NOMO-1 treated with dmso at 0.1 percent for 144 hours (cell line): ENCODE measurements at regions not wholly inside any gene's neighbourhood (a gene's known extent, or its start where the extent isn't known, plus 50 kb on each side); places are given as distances from the start of the nearest gene placed in this dataset.

Source experiments
- DNase-seq: peaks from one replicate; lab custom pipeline; 2025; ENCODE audit not compliant: unreplicated experiment; lab: John Stamatoyannopoulos, UW

GRCh38 chr2:150020937-150021673 is 433.5 kb upstream of the MMADHC start:
- DNase-seq = no peak

DNA sequence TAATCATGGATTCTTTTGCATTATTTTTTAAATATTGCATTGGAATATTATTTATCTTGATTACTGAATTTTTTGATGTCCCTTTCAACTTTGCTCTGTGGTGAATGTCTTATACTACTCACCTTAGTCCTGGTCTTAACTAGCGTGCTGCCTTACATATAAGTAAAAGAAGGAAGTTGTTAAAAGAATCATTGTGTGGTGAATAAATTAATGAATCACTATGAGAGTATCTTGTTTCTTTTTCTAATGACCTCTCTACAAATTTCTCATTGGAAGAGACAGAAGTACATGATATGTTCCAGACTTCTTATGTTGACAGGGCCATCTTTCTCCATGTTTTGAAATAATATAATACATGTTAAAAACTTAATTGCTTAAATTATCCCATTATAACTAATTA is 432.6 kb upstream of the MMADHC start:
- DNase-seq = no peak

DNA sequence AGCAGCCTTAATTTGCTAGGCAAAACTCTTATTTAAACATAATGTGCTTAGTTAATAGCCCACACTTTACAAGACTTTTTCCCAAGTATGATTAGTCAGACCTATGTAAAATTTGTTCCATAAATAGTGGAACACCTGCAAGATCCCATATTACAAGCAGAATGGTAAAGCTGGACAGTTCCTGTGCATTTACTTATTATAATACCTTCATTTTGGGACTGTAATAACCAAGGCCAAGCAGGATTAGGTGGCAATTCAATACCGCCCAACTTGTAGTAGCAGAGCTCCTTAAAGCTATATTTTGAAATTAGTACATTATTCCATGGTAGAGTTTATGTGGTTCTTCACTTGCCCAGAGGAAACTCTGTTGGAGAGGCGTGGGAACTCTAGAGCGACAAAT is 431.5 kb upstream of the MMADHC start:
- DNase-seq = no peak

DNA sequence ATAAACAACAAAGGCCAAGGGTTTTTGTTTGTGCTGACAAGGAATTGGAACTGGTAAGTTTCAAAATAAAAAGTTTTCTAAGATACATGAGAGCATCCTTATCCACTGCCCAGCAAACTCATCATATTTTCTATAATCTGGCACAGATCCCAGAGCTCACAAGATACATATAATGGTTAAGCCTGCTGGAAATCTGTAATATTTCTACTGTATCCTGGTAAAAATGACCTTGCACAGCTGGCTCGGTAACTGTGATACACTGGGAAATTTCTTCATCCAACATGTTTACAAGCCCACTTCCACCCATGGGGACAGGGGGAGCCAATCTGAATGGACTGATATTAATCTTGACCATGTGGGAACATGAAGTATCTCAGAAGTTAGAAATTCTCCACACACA is 425.4 kb upstream of the MMADHC start:
- DNase-seq = no peak

GRCh38 chr2:150011161-150011730 is 423.7 kb upstream of the MMADHC start:
- no peak for DNase-seq

- DNase-seq = no peak
Observed at GRCh38 chr2:150008901-150009300, 421.3 kb upstream of the MMADHC start.

- no peak for DNase-seq
Observed at GRCh38 chr2:150007815-150008430, 420.3 kb upstream of the MMADHC start.

DNA sequence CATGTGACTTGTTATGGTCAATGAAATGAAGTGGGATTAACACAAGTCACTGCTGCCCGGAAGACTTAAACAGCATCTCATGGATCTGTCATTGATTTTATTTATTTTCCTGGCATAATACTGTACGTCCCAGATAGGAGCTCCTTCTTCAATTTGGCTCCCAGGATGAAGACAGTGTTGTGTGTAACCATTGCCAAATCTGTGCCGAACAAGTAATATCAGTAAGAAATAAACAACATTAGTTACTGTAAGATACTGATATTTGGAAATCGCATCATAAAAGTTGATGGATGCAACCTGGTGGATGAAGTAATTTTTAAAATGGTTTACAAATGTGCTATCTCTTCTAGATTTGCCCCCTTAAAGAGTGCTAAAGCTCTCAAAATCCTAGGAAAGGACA is 419.0 kb upstream of the MMADHC start:
- no peak for DNase-seq

DNA sequence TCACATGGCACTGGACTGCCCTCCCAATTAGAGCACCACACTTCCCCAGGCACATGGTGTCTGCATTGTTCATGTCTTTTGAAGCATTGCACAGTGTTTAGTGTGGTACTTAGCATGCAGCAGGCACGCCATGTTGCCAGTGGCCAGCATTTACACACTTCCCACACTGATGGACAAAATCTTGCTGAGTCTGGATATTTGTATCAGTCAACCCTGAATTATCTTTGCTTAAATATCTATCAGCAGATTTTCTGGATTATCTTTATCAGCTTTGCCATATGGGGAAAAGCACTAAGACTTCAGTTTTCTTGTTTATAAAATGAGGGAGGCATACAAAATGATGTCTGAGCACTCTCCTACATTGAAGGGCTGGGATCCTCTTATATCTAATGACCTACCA is 416.0 kb upstream of the MMADHC start:
- no peak for DNase-seq

GRCh38 chr2:150001788-150002187 is 414.2 kb upstream of the MMADHC start:
- no peak for DNase-seq

DNA sequence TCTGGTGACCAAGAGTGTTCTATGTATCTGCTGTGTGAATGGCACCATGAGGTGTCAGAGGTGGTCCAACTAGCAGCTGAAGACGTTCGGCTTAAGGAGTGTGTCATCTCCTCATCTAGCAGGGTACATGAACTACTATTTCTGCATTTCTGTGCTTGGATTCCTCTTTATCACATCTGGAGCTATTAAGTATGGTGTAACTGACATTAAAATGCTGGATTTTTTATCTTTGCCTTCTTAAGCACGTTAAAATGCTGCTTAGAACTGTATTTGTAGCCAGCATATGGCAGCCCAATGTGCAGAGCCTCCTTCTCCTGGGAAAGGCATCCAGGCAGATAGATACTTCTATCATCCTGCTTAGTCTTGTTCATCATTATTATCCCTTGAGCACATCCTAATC is 409.3 kb upstream of the MMADHC start:
- DNase-seq = no peak

GRCh38 chr2:149994057-149994728 is 406.6 kb upstream of the MMADHC start:
- no peak for DNase-seq

DNA sequence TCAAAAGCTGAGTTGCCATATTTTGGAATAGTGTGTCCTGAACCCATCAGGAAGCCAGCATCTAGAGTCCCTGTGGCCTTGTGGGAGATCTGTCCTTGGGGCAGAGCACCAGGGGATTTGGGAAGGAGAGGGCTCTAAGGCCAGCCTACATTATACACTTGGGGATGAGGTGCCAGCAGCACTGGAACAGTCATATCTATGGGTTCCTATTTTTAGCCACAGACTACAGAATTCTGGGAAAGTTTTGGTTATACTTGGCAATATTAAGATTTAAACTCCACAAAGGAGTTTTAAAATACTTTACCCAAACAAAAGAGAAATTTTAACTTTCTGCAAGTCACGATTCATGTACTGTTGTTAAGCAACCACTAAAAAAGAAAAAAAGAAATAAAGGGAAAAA is 405.7 kb upstream of the MMADHC start:
- no peak for DNase-seq

DNA sequence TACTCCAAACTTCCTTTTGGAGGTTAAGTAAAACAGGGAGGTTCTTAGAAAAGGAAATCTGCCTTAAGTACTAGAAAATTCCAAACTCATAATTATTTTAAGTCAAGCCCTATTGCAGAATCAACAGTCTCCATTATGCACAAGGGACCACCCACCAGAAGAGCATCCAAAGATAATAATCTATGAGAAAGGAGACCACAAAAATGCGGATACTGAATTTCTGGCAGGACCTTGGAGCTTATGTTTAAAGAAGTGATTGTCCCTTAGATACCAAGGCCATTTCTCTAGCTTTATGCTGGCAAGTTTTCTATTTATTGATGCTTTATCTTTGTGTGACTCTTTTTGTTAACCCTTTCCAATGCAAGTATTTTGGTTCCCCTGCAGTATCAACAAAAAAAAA is 404.0 kb upstream of the MMADHC start:
- DNase-seq = no peak

DNA sequence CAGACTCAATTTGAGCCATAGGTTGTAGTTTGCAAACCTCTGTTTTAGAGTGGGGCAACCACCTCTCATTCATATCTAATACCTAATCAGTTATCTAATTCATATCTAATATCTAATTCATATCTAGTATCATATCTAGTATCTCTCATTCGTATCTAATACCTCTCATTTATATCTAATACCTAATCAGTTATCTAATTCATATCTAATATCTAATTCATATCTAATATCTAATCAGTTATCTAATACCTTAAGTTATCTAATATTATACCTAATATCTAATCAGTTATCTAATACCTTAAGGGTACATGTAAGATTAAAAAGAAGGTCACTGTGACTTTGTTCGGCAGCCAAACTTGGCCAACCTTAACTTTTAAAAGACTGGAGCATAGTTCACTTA is 403.4 kb upstream of the MMADHC start:
- no peak for DNase-seq

DNA sequence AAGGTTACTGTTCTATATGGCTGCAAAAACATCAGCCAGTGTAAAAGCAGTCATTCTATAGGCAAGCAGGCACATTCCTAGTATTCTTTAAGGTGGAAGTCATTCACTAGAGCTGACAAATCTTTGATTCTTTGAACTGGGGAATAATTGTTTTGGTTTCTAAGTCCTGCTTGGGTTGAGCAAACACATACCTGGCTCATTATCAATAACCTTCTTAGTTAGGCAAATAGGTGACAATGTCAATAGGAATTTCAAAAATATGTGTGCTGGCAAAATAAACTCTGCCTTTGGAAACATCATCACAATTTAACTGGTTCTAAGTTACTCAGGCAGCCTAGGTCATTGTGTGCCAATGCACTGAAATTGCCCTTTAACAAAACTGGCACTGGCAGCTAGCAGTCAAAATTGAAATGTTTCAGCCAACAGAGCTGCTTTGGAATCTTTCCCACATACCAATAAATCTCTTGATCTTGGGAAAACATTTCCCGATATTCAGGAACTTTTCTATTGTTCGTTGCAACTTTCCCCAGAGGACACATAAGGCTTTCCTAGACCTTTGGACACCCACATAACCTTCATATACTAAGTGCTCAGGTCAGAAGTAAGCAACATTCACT is 402.0 kb upstream of the MMADHC start:
- DNase-seq = no peak

- no peak for DNase-seq
Observed at GRCh38 chr2:149988361-149988760, 400.8 kb upstream of the MMADHC start.

- no peak for DNase-seq
Observed at GRCh38 chr2:149986861-149987260, 399.3 kb upstream of the MMADHC start.

GRCh38 chr2:149984311-149984710 is 396.7 kb upstream of the MMADHC start:
- DNase-seq = no peak

DNA sequence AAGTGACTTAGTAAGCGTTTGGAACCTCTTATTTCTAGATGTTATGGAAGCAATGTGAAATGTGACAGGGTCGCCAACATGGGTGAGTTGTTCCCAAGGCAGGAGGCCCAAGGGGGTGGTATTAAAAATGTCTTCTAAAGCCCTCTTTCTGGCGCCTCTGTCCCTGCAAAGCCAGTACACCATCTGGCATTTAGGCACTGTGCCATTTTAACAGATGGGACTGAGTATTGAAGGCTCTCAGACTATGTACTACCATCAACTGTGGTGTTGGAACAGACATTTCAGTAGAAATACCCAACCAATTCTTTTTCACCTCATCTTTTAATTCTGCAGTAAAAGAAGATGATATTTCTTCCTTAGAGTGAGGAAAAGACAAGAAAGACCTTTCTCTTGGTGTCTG is 384.5 kb upstream of the MMADHC start:
- no peak for DNase-seq

GRCh38 chr2:149954981-149955600 is 367.5 kb upstream of the MMADHC start:
- no peak for DNase-seq
